Large intestine (tissue), 3 donors: ENCODE measurements at regions not wholly inside any gene's neighbourhood (a gene's known extent, or its start where the extent isn't known, plus 50 kb on each side); places are given as distances from the start of the nearest gene placed in this dataset.

Experiments used
- DNase-seq, 2 donors: peaks; one replicate each; pipeline versions ENCODE4 v3.0.0 to v3.0.0-alpha.2; 2013
- H3K27ac ChIP-seq: one replicate; pipeline ENCODE4 v1.5.1; 2013; ENCODE audit warnings: low read length
- H3K27me3 ChIP-seq: 2 replicates; pipeline ENCODE4 v1.6.1; 2013; ENCODE audit warnings: low read length; ENCODE audit not compliant: control insufficient read depth, insufficient read depth
- H3K36me3 ChIP-seq: 2 replicates; pipeline ENCODE4 v1.6.1; 2013; ENCODE audit warnings: low read length; ENCODE audit not compliant: control insufficient read depth, insufficient read depth
- H3K4me1 ChIP-seq: one replicate; pipeline ENCODE4 v1.6.1; 2013; ENCODE audit warnings: low read length; ENCODE audit not compliant: control insufficient read depth, insufficient read depth
- H3K4me3 ChIP-seq: one replicate; pipeline ENCODE4 v1.5.1; 2013; ENCODE audit warnings: low read length
- H3K9me3 ChIP-seq: one replicate; pipeline ENCODE4 v1.6.1; 2013; ENCODE audit warnings: mild to moderate bottlenecking, low read depth, low read length, moderate library complexity; ENCODE audit not compliant: control insufficient read depth
- WGBS: methylation state at CpG from one replicate; pipeline ENCODE4 v1.1.5; 2013; ENCODE audit warnings: low lambda C conversion rate; ENCODE audit not compliant: insufficient coverage; 5-methylcytosine and 5-hydroxymethylcytosine counted together

DNA sequence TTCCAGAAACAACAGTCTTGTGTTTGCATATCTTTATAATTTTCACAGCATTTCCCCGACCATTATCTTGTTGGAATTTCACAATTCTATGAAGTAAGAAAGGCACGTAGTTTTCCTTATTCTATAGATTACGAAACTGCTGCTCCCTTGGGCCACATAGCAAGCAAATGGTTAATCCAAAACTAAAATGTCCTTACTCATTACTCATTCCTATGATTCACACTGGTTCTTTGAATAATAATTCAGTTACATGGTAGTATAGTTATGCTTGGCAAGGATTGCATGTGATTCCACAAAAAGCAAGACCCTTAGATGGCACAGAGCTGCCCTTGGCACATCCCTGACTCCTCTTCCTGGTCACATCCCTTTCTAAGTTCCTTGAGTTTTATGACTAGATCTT is 51.2 kb downstream of the OR13H1 start:
- Histone ChIP-seq H3K4me1 (no peaks in the 10 kb centered on the region), H3K27me3 (no peaks in the 10 kb centered on the region), H3K36me3 (no peaks in the 10 kb centered on the region), H3K4me3 (no peak overlapping the region), H3K27ac (no peak overlapping the region), H3K9me3 (no peaks in the 10 kb centered on the region)
- no CpG with 5 or more reads among the region's 3 CpGs for WGBS
- DNase-seq = no peak

- no CpG with 5 or more reads among the region's 2 CpGs for WGBS
- H3K27ac ChIP-seq = no peak overlapping the region
- no peaks in the 10 kb centered on the region for H3K36me3 ChIP-seq
These were observed 64.0 kb downstream of the OR13H1 start for GRCh38 chrX:131607792-131608369.

DNA sequence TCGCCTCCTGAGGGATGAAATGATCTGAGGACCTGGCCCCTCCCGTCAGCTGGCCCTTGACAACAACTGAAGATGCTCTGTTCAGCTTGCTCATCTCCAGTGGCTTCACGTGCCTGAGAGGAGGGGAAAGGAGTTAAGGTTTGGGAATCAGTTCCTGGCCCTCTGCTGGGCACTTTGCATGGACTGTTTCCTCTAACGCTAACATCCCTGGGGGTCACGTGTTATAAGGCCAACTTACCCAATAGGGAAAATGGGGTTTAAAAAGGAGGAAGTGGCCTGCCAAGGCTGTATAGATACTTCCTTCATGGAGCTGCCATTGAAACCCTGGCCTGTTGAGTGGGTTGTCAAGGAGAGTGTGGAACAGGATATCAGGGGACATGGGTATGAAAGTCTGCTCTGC is 65.6 kb downstream of the OR13H1 start:
- H3K27ac ChIP-seq = no peak overlapping the region
- DNase-seq = no peak
- H3K9me3 ChIP-seq = no peaks in the 10 kb centered on the region
- H3K4me1 ChIP-seq = no peaks in the 10 kb centered on the region
- no peak overlapping the region for H3K4me3 ChIP-seq
- WGBS = no CpG with 5 or more reads among the region's 5 CpGs
- H3K36me3 ChIP-seq = no peaks in the 10 kb centered on the region
- H3K27me3 ChIP-seq = no peaks in the 10 kb centered on the region

More at GRCh38 chrX:131607792-131608369, 64.0 kb downstream of the OR13H1 start:
- H3K9me3 ChIP-seq = no peaks in the 10 kb centered on the region
- no peak for DNase-seq
- no peaks in the 10 kb centered on the region for H3K4me1 ChIP-seq
- no peaks in the 10 kb centered on the region for H3K27me3 ChIP-seq
- no peak overlapping the region for H3K4me3 ChIP-seq

- DNase-seq = no peak
- no peaks in the 10 kb centered on the region for H3K36me3 ChIP-seq
- no peak overlapping the region for H3K27ac ChIP-seq
- H3K4me1 ChIP-seq = no peaks in the 10 kb centered on the region
- no CpG with 5 or more reads among the region's 3 CpGs for WGBS
- H3K27me3 ChIP-seq = no peaks in the 10 kb centered on the region
- H3K9me3 ChIP-seq = no peaks in the 10 kb centered on the region
- H3K4me3 ChIP-seq = no peak overlapping the region
These were observed 69.4 kb downstream of the OR13H1 start for GRCh38 chrX:131613260-131613659.

GRCh38 chrX:131614241-131614640 is 70.4 kb downstream of the OR13H1 start:
- no peak for DNase-seq
- H3K4me3 ChIP-seq = no peak overlapping the region
- no peaks in the 10 kb centered on the region for H3K9me3 ChIP-seq
- H3K27ac ChIP-seq = no peak overlapping the region
- H3K36me3 ChIP-seq = no peaks in the 10 kb centered on the region
- no CpG with 5 or more reads among the region's 2 CpGs for WGBS
- no peaks in the 10 kb centered on the region for H3K4me1 ChIP-seq
- H3K27me3 ChIP-seq = no peaks in the 10 kb centered on the region

DNA sequence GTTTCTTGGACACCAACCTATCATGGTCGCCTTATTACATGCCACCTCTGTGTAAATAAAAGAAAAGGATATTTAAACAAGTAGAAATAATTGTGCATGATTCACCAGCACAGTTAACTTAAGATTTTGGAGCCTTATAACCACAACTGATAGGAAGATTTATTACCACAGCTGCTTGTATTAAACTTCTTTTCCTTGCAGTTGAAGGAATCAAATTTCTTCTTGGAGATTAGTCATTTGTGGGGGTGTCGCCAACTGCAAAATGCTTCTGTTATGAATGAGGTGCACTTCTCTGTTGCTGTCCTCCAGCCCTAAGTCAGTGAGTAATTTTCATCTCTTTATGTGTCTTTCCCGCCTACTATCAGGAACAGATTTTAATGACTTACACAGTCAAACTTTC is 73.3 kb downstream of the OR13H1 start:
- DNase-seq = no peak

DNA sequence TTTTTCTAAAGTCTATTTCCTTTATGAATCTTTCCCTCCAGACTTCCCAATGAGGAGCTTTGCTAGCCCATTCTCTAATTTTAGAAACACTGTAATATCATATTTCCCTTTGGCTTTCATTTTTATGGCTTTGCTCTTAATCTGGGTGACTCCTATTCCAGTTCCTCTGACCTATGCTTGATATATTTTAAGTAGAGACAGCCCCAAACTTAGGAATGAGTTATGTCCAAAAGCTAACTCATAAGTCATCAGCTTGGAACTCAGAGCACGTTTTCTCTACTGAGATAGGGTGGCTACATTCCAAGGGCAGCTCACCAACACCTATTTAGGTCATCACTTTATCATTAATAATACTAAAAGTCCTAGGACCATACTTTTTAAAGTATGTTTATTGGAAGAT is 77.8 kb downstream of the OR13H1 start:
- Histone ChIP-seq H3K4me1 (no peaks in the 10 kb centered on the region), H3K4me3 (no peak overlapping the region), H3K36me3 (no peaks in the 10 kb centered on the region), H3K9me3 (no peaks in the 10 kb centered on the region), H3K27ac (no peak overlapping the region), H3K27me3 (no peaks in the 10 kb centered on the region)
- WGBS = no CpG with 5 or more reads among the region's 1 CpG
- DNase-seq = no peak

More for the DNA sequence above, 73.3 kb downstream of the OR13H1 start:
- Histone ChIP-seq H3K4me3 (no peak overlapping the region), H3K9me3 (no peaks in the 10 kb centered on the region), H3K4me1 (no peaks in the 10 kb centered on the region), H3K27ac (no peak overlapping the region), H3K27me3 (no peaks in the 10 kb centered on the region), H3K36me3 (no peaks in the 10 kb centered on the region)
- WGBS = no CpG with 5 or more reads among the region's 3 CpGs

DNA sequence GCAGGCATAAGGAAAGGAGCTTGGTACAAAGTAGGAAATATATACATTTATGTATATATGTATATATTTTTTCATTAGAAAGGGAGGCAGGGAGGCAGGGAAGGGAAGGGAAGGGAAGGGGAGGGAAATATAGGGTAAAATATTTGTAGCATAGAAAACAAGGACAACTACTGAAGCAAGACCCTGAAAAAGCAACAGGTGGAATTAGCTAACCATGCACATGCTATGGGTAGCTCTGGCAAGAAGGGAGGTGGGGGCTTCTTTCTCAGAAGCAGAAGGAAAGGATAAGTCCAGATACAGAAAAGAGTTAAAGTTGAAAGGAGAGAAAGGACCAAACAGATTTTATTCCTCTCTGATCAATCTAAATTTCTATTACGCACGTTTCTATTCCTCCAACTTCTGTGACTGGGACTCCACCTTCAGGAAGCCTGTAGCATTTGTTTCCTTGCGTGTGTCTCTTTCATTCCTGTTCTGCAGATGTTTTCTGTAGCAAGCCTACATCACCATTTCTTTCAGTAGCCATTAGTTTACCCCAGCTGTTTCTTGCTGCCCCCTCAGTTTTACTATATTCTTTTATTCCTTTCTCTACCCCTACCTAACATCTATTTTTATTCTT is 82.9 kb downstream of the OR13H1 start:
- Histone ChIP-seq H3K4me3 (no peak overlapping the region), H3K36me3 (no peaks in the 10 kb centered on the region), H3K27me3 (no peaks in the 10 kb centered on the region), H3K9me3 (no peaks in the 10 kb centered on the region), H3K4me1 (no peaks in the 10 kb centered on the region), H3K27ac (no peak overlapping the region)
- DNase-seq = no peak
- WGBS = no CpG with 5 or more reads among the region's 3 CpGs

- H3K4me1 ChIP-seq = no peaks in the 10 kb centered on the region
- WGBS = no CpG with 5 or more reads among the region's 8 CpGs
- no peak overlapping the region for H3K4me3 ChIP-seq
- H3K27me3 ChIP-seq = no peaks in the 10 kb centered on the region
- H3K36me3 ChIP-seq = no peaks in the 10 kb centered on the region
- no peaks in the 10 kb centered on the region for H3K9me3 ChIP-seq
- DNase-seq = no peak
- H3K27ac ChIP-seq = no peak overlapping the region
These were observed 86.7 kb downstream of the OR13H1 start for GRCh38 chrX:131630534-131630933.

GRCh38 chrX:131633285-131633917 is 89.5 kb downstream of the OR13H1 start:
- Histone ChIP-seq H3K4me3 (no peak overlapping the region), H3K27me3 (no peaks in the 10 kb centered on the region), H3K36me3 (no peaks in the 10 kb centered on the region), H3K27ac (no peak overlapping the region), H3K9me3 (no peaks in the 10 kb centered on the region), H3K4me1 (no peaks in the 10 kb centered on the region)
- WGBS = no CpG with 5 or more reads among the region's 13 CpGs
- DNase-seq = peak; percentile 8 to 24

DNA sequence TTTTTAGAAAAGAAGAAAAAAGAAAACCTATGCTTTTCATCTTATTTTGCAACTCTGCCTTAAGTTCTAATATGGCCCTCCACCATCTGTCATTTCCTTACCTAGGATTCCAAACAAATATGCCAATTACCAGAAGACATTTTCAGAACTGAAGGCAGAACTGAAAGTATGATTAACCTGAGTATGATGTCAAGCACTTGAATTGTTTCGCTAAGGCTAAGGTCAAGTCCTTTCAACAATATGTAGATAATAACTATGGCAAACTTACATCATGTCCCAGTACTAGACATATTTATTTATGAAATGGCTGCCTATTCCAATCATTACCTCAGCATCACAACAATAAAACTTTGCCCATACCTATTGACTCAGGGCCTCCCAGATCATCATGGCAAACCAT is 91.0 kb downstream of the OR13H1 start:
- no peak for DNase-seq
- Histone ChIP-seq H3K4me1 (no peaks in the 10 kb centered on the region), H3K27ac (no peak overlapping the region), H3K9me3 (no peaks in the 10 kb centered on the region), H3K4me3 (no peak overlapping the region), H3K36me3 (no peaks in the 10 kb centered on the region), H3K27me3 (no peaks in the 10 kb centered on the region)
- no CpG with 5 or more reads among the region's 1 CpG for WGBS
